ENCODE measurements at regions not wholly inside any gene's neighbourhood (a gene's known extent, or its start where the extent isn't known, plus 50 kb on each side); places are given as distances from the start of the nearest gene placed in this dataset.
"Not testable (repeated sequence)": the region's sequence is repeated elsewhere in the genome, so short reads cannot be mapped to it uniquely, and the experiment has no call there.

DNA sequence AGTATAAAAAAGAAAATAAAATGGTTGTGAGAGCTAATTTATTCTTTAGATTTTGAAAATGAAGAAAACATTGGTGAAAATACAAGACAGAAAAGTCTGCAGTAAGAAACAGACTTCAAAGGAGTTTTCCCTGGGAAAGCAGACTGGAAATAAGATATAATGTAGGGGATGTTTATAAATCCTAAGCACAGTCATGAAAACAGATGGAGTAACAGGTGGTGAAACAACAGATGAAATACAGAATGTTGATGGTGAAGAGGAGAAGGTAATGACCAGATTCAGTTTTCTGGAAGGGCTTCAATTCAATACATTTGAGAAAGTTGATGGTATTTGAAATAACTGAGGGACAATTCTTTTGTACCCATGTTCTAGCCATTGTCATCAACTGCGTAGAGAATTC is 353.9 kb downstream of the CHL1 start:
- no peak overlapping the region for H3K9ac ChIP-seq (ENCODE audit: low read length)
- no peaks in the 10 kb centered on the region for H3K9me2 ChIP-seq (replicated peaks; ENCODE audit: low read length)
- no peak overlapping the region for H3K4me3 ChIP-seq (ENCODE audit: low read length)
- no peaks in the 10 kb centered on the region for H3K79me2 ChIP-seq (ENCODE audit: low read length)
- ChIA-PET CTCF (no interaction called here), POLR2A (ENCODE audit: unreplicated experiment) (no interaction called here)
- peaks cover 9% of the 10 kb centered on the region; the same call in 1 of the 2 replicates for H3K9me3 ChIP-seq (ENCODE audit: low read length)
- TF ChIP-seq CTCF (conservative IDR thresholded peaks at IDR 0.05; ENCODE audit: low read depth, low read length) = no peak
- no peak overlapping the region for H3K4me2 ChIP-seq (ENCODE audit: low read length)
- no TSS peak for BruUV-seq (replicated peaks)
- no peaks in the 10 kb centered on the region for H3K27me3 ChIP-seq (ENCODE audit: low read length)
- no peaks in the 10 kb centered on the region for H3K36me3 ChIP-seq (ENCODE audit: low read depth, low read length)
- no peak for ATAC-seq
- intact Hi-C loops (cut with micrococcal nuclease) = no loop called here
- H3K4me1 ChIP-seq (ENCODE audit: insufficient read depth, low read length) = no peaks in the 10 kb centered on the region
- no peak overlapping the region for H3K27ac ChIP-seq (ENCODE audit: low read length)
- no peak for DNase-seq
- H3F3A ChIP-seq (ENCODE audit: low read length, unreplicated experiment) = no peaks in the 10 kb centered on the region
- no peak overlapping the region for H2AFZ ChIP-seq (ENCODE audit: low read length)
- H4K20me1 ChIP-seq (ENCODE audit: low read length) = no peaks in the 10 kb centered on the region

DNA sequence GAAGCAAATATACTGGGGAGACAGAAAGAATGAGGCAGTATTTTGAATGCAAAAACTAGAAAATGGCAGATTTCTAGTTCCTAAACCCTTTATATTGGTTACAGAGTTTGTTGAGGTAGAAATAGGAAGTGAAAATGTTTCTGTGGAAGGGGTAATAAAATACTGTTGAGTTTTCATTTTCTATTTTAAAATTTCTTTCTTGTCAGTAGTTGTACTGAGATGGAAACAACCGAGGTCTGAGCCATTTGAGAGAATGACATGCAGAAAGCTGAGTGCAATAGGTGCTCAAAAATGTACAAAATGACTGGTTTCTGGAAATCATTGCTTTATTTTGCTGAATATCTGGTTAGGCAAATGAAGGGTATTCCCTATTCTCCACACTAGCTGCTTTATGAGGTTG is 361.4 kb downstream of the CHL1 start:
- H3K4me1 ChIP-seq (ENCODE audit: insufficient read depth, low read length) = no peaks in the 10 kb centered on the region
- intact Hi-C loops (cut with micrococcal nuclease) = no loop called here
- H3F3A ChIP-seq (ENCODE audit: low read length, unreplicated experiment) = no peaks in the 10 kb centered on the region
- no peak overlapping the region for H3K27ac ChIP-seq (ENCODE audit: low read length)
- ChIA-PET CTCF (no interaction called here), POLR2A (ENCODE audit: unreplicated experiment) (no interaction called here)
- H3K4me2 ChIP-seq (ENCODE audit: low read length) = no peak overlapping the region
- no peak overlapping the region for H3K4me3 ChIP-seq (ENCODE audit: low read length)
- TF ChIP-seq EZH2phosphoT487 (IDR thresholded peaks at IDR 0.05; ENCODE audit: borderline replicate concordance, low read length) (no peak), EZH2 (IDR thresholded peaks at IDR 0.05; ENCODE audit: low read length, unreplicated experiment) (no peak), CTCF (conservative IDR thresholded peaks at IDR 0.05; ENCODE audit: low read depth, low read length) (no peak)
- ATAC-seq (no peak), DNase-seq (no peak)
- no peak overlapping the region for H3K9ac ChIP-seq (ENCODE audit: low read length)
- H3K9me3 ChIP-seq (ENCODE audit: low read length) = peaks cover 32% of the 10 kb centered on the region
- H3K27me3 ChIP-seq (ENCODE audit: low read length) = no peaks in the 10 kb centered on the region
- BruUV-seq (replicated peaks) = no TSS peak
- H3K9me2 ChIP-seq (replicated peaks; ENCODE audit: low read length) = no peaks in the 10 kb centered on the region
- no peaks in the 10 kb centered on the region for H3K36me3 ChIP-seq (ENCODE audit: low read depth, low read length)
- H2AFZ ChIP-seq (ENCODE audit: low read length) = no peak overlapping the region
- no peaks in the 10 kb centered on the region for H3K79me2 ChIP-seq (ENCODE audit: low read length)
- no peaks in the 10 kb centered on the region for H4K20me1 ChIP-seq (ENCODE audit: low read length)

DNA sequence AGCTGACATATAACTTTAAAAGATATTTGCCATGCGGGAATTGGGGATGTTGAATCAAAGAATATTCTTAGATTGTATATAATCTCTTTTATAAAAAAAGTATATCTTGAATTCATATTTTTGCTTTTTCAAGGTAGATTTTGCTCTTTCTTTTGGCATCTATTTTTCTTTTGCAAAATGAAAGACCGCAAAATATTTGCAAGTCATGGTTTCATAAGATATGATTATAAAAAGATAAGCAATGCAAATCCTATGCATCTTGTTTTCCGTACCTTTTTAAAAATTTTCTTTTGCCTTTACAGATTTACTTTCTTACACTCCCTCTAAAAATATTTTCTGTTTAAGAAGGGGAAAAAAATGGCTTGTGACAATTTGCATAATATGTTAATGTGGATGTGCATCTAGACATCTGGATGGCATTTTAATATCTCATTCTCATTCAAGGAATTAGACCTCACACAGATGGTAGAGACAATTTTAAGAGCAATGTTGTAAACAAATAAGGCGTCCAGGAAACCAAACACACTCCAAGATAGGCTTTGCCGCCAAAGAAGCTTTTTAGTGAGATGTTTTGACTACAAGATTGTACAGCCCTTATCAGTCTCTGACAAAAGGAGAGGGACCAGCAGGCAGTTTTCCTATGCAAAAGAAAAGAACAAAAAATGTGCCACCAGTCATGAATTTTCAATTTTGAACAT is 371.1 kb downstream of the CHL1 start:
- no TSS peak for BruUV-seq (replicated peaks)
- DNase-seq = no peak
- H3K4me1 ChIP-seq (ENCODE audit: insufficient read depth, low read length) = no peaks in the 10 kb centered on the region

GRCh38 chr3:579529-579928 is 383.0 kb downstream of the CHL1 start:
- H3K27me3 ChIP-seq (ENCODE audit: low read length); H3K27ac ChIP-seq (ENCODE audit: low read length); intact Hi-C loops (cut with micrococcal nuclease); H3K9me3 ChIP-seq (ENCODE audit: low read length); ATAC-seq; H3K9me2 ChIP-seq (replicated peaks; ENCODE audit: low read length); BruUV-seq (replicated peaks); H3K9ac ChIP-seq (ENCODE audit: low read length); CTCF ChIA-PET; H3K36me3 ChIP-seq (ENCODE audit: low read depth, low read length); H2AFZ ChIP-seq (ENCODE audit: low read length); H3K4me2 ChIP-seq (ENCODE audit: low read length); H4K20me1 ChIP-seq (ENCODE audit: low read length); H3F3A ChIP-seq (ENCODE audit: low read length, unreplicated experiment); DNase-seq; POLR2A ChIA-PET (ENCODE audit: unreplicated experiment); H3K79me2 ChIP-seq (ENCODE audit: low read length); H3K4me1 ChIP-seq (ENCODE audit: insufficient read depth, low read length); H3K4me3 ChIP-seq (ENCODE audit: low read length): not testable (repeated sequence)

More for the DNA sequence above, 371.1 kb downstream of the CHL1 start:
- Histone ChIP-seq H3K79me2 (ENCODE audit: low read length) (no peaks in the 10 kb centered on the region), H3K27ac (ENCODE audit: low read length) (no peak overlapping the region), H3K4me2 (ENCODE audit: low read length) (no peak overlapping the region), H3K9me2 (replicated peaks; ENCODE audit: low read length) (no peaks in the 10 kb centered on the region), H4K20me1 (ENCODE audit: low read length) (no peaks in the 10 kb centered on the region), H3K9ac (ENCODE audit: low read length) (no peak overlapping the region), H3K9me3 (ENCODE audit: low read length) (peaks cover 11% of the 10 kb centered on the region; the same call in 1 of the 2 replicates), H3K36me3 (ENCODE audit: low read depth, low read length) (no peaks in the 10 kb centered on the region), H2AFZ (ENCODE audit: low read length) (no peak overlapping the region), H3F3A (ENCODE audit: low read length, unreplicated experiment) (no peaks in the 10 kb centered on the region), H3K27me3 (ENCODE audit: low read length) (no peaks in the 10 kb centered on the region), H3K4me3 (ENCODE audit: low read length) (no peak overlapping the region)
- no peak for TF ChIP-seq CTCF (conservative IDR thresholded peaks at IDR 0.05; ENCODE audit: low read depth, low read length)
- no peak for TF ChIP-seq EZH2phosphoT487 (IDR thresholded peaks at IDR 0.05; ENCODE audit: borderline replicate concordance, low read length)
- no peak for TF ChIP-seq EZH2 (IDR thresholded peaks at IDR 0.05; ENCODE audit: low read length, unreplicated experiment)
- CTCF ChIA-PET = no interaction called here
- no peak for ATAC-seq
- intact Hi-C loops (cut with micrococcal nuclease) = no loop called here
- POLR2A ChIA-PET (ENCODE audit: unreplicated experiment) = no interaction called here
